Right lobe of liver (tissue), 4 donors: ENCODE measurements at regions not wholly inside any gene's neighbourhood (a gene's known extent, or its start where the extent isn't known, plus 50 kb on each side); places are given as distances from the start of the nearest gene placed in this dataset.

Experiments
- POLR2A ChIP-seq: fragments of 450-650 bp; IDR thresholded peaks from one replicate; pipeline ENCODE4 v1.6.1; 2017; ENCODE audit warnings: antibody characterized with exemption, mild to moderate bottlenecking
- TF ChIP-seq, protein P1 (sequence below), 4 donors: fragments of 200-600 bp in 3 of 4; fragments of 450-650 bp in 1 of 4; IDR thresholded peaks; one replicate each; pipeline versions ENCODE4 v1.5.1 to v1.8.0; 2016 to 2022; ENCODE audit warnings: antibody characterized with exemption in 4 of 4, mild to moderate bottlenecking in 2 of 4
- donor health status: DM: no; HTN: no; CAD: no.
- donor health status: DM: no; HTN: no; CAD: no.
- donor health status: DM: no; HTN: yes; CAD: no.

DNA sequence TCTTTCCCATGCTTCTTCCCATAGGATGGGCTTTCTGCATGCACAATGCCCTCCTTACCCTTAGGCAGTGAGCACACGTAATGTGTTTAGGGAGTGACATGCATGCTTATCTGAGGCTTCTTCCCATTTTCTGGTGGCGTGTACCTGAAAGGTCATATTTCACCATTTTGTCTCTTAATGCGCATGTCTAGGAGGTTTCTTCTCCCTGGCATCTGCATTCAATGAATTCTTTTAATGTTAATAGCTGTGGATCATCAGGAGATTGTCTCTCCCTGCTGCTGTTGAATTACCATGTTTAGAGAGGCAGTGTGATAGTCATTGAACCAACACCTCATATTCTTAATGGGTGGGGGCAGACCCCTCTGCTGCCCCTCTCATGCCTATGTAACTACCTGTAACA lies 205.6 kb upstream of the SGO1 start:
- TF ChIP-seq, protein P1, sequence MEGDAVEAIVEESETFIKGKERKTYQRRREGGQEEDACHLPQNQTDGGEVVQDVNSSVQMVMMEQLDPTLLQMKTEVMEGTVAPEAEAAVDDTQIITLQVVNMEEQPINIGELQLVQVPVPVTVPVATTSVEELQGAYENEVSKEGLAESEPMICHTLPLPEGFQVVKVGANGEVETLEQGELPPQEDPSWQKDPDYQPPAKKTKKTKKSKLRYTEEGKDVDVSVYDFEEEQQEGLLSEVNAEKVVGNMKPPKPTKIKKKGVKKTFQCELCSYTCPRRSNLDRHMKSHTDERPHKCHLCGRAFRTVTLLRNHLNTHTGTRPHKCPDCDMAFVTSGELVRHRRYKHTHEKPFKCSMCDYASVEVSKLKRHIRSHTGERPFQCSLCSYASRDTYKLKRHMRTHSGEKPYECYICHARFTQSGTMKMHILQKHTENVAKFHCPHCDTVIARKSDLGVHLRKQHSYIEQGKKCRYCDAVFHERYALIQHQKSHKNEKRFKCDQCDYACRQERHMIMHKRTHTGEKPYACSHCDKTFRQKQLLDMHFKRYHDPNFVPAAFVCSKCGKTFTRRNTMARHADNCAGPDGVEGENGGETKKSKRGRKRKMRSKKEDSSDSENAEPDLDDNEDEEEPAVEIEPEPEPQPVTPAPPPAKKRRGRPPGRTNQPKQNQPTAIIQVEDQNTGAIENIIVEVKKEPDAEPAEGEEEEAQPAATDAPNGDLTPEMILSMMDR (IDR thresholded peaks at IDR 0.05): no peak
- no peak for TF ChIP-seq POLR2A
